Breast epithelium (tissue), 4 donors: ENCODE measurements at regions not wholly inside any gene's neighbourhood (a gene's known extent, or its start where the extent isn't known, plus 50 kb on each side); places are given as distances from the start of the nearest gene placed in this dataset.

ENCODE experiments used
- DNase-seq, 2 donors: peaks; one replicate each; pipeline ENCODE4 v3.0.0-alpha.2; 2019; ENCODE audit warnings: low spot score in 2 of 2
- H3K27ac ChIP-seq, 2 donors: fragments of 200-600 bp; sonication (generic) in 1 of 2; one replicate each; pipeline ENCODE4 v1.5.1; 2016 to 2019; ENCODE audit warnings: mild to moderate bottlenecking in 1 of 2
- H3K27me3 ChIP-seq, 2 donors: fragments of 200-600 bp; sonication (generic) in 1 of 2; one replicate each; pipeline versions ENCODE4 v1.5.1 to v1.6.0; 2017 to 2019; ENCODE audit warnings: control low read depth in 1 of 2, mild to moderate bottlenecking in 1 of 2
- H3K36me3 ChIP-seq: fragments of 200-600 bp; one replicate; pipeline ENCODE4 v1.5.1; 2019
- H3K4me1 ChIP-seq, 2 donors: fragments of 200-600 bp; sonication (generic); one replicate each; pipeline ENCODE4 v1.5.1; 2016 to 2019; ENCODE audit warnings: control low read depth in 1 of 2
- H3K4me3 ChIP-seq, 3 donors: fragments of 200-600 bp; sonication (generic); 1 replicate in 2 of 3; 2 replicates in 1 of 3; pipeline ENCODE4 v1.5.1; 2016 to 2019; ENCODE audit warnings: mild to moderate bottlenecking in 3 of 3, moderate library complexity in 2 of 3
- H3K9me3 ChIP-seq, 2 donors: fragments of 200-600 bp; sonication (generic) in 1 of 2; one replicate each; pipeline ENCODE4 v1.5.1; 2016 to 2019; ENCODE audit warnings: control low read depth in 1 of 2
- CTCF ChIP-seq, 3 donors: fragments of 450-650 bp; IDR thresholded peaks; one replicate each; pipeline ENCODE4 v1.5.1; 2016 to 2017; ENCODE audit warnings: antibody characterized with exemption in 3 of 3, mild to moderate bottlenecking in 3 of 3, moderate library complexity in 3 of 3
- POLR2A ChIP-seq: fragments of 450-650 bp; IDR thresholded peaks from one replicate; pipeline ENCODE4 v1.6.1; 2016; ENCODE audit warnings: antibody characterized with exemption, mild to moderate bottlenecking, moderate library complexity
- POLR2AphosphoS5 ChIP-seq, 3 donors: sonication (generic); formaldehyde crosslinking; IDR thresholded peaks; one replicate each; pipeline ENCODE4 v1.6.1; 2017; ENCODE audit warnings: antibody characterized with exemption in 3 of 3
- intact Hi-C: fragments of 100-400 bp; cut with DNase I; formaldehyde crosslinking; loops from one replicate; pipeline ENCODE4 v1.15.1; 2023; ENCODE audit warnings: low total_unique reads

- Histone ChIP-seq H3K27me3 (no peaks in the 10 kb centered on the region), H3K27ac (no peak overlapping the region), H3K4me1 (no peaks in the 10 kb centered on the region), H3K36me3 (no peaks in the 10 kb centered on the region), H3K9me3 (no peaks in the 10 kb centered on the region), H3K4me3 (no peak overlapping the region)
- DNase-seq: no peak
- TF ChIP-seq POLR2AphosphoS5 (IDR thresholded peaks at IDR 0.05): no peak
- no peak for TF ChIP-seq CTCF (IDR thresholded peaks at IDR 0.05)
- TF ChIP-seq POLR2A: no peak
- intact Hi-C loops: no loop called here
These were observed 429.6 kb downstream of the HLX start for GRCh38 chr1:221308534-221309511.

- DNase-seq: no peak
- Histone ChIP-seq H3K4me1 (no peaks in the 10 kb centered on the region), H3K36me3 (no peaks in the 10 kb centered on the region), H3K27ac (no peak overlapping the region), H3K4me3 (no peak overlapping the region), H3K27me3 (no peaks in the 10 kb centered on the region), H3K9me3 (no peaks in the 10 kb centered on the region)
- intact Hi-C loops: no loop called here
- no peak for TF ChIP-seq POLR2AphosphoS5 (IDR thresholded peaks at IDR 0.05)
- no peak for TF ChIP-seq POLR2A
- TF ChIP-seq CTCF (IDR thresholded peaks at IDR 0.05): no peak
These were observed 430.5 kb downstream of the HLX start for GRCh38 chr1:221309723-221310122.

- no peaks in the 10 kb centered on the region for H3K27me3 ChIP-seq
- TF ChIP-seq POLR2AphosphoS5 (IDR thresholded peaks at IDR 0.05) (no peak), CTCF (IDR thresholded peaks at IDR 0.05) (no peak), POLR2A (no peak)
These were observed 430.9 kb downstream of the HLX start for GRCh38 chr1:221310180-221310579.

GRCh38 chr1:221315330-221315729, 426.6 kb downstream of the DUSP10 start:
- Histone ChIP-seq H3K9me3 (no peaks in the 10 kb centered on the region), H3K4me1 (no peaks in the 10 kb centered on the region), H3K27ac (no peak overlapping the region), H3K36me3 (no peaks in the 10 kb centered on the region), H3K4me3 (no peak overlapping the region), H3K27me3 (no peaks in the 10 kb centered on the region)
- DNase-seq: no peak
- TF ChIP-seq POLR2A: no peak
- TF ChIP-seq POLR2AphosphoS5 (IDR thresholded peaks at IDR 0.05): no peak
- TF ChIP-seq CTCF (IDR thresholded peaks at IDR 0.05): no peak
- intact Hi-C loops: no loop called here

More at GRCh38 chr1:221310180-221310579, 430.9 kb downstream of the HLX start:
- DNase-seq: no peak
- Histone ChIP-seq H3K9me3 (no peaks in the 10 kb centered on the region), H3K27ac (no peak overlapping the region), H3K4me3 (no peak overlapping the region), H3K4me1 (no peaks in the 10 kb centered on the region), H3K36me3 (no peaks in the 10 kb centered on the region)
- intact Hi-C loops: no loop called here

GRCh38 chr1:221316491-221317056, 425.3 kb downstream of the DUSP10 start:
- Histone ChIP-seq H3K27ac (no peak overlapping the region), H3K36me3 (no peaks in the 10 kb centered on the region), H3K4me3 (no peak overlapping the region), H3K4me1 (no peaks in the 10 kb centered on the region), H3K9me3 (no peaks in the 10 kb centered on the region), H3K27me3 (no peaks in the 10 kb centered on the region)
- DNase-seq: no peak
- TF ChIP-seq CTCF (IDR thresholded peaks at IDR 0.05) (no peak), POLR2A (no peak), POLR2AphosphoS5 (IDR thresholded peaks at IDR 0.05) (no peak)
- intact Hi-C loops: no loop called here
